AG09309 (cell line): ENCODE measurements at regions not wholly inside any gene's neighbourhood (a gene's known extent, or its start where the extent isn't known, plus 50 kb on each side); places are given as distances from the start of the nearest gene placed in this dataset.

Source experiments
- DNase-seq: peaks from one replicate; pipeline ENCODE4 v3.0.0-alpha.2; 2010; ENCODE audit warnings: low read depth
- H3K4me3 ChIP-seq: 2 replicates; pipeline ENCODE4 v1.5.1; 2011; ENCODE audit warnings: mild to moderate bottlenecking, low read depth, low read length, moderate library complexity; ENCODE audit not compliant: control insufficient read depth
- TF ChIP-seq, protein P1 (sequence below): IDR thresholded peaks from 2 replicates; pipeline ENCODE4 v1.5.1; 2011; ENCODE audit warnings: mild to moderate bottlenecking, low read depth, low read length, inconsistent platforms; ENCODE audit not compliant: insufficient read depth, control insufficient read depth; ENCODE audit errors: missing control alignments

DNA sequence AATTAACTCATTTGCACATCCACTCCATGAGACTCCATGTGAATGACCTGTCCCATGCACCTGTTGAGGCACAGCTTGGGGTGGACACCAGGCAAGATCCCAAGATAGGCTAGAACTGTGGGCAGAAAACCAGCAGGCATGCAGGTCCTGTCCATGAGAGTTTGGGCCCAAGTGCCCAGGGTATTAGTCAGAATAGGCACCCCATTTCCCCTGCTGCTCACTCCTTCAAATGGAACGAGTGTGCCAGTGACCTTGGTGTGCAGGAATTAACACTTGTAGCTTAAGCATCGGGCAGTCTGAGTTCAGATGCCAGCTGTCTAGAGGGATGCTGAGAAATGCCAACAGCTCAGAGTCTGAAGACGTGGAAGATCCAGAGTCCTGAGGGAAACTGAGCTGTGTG lies 254.1 kb upstream of the GLI3 start:
- DNase-seq = no peak
- no peak overlapping the region for H3K4me3 ChIP-seq
- TF ChIP-seq, protein P1, sequence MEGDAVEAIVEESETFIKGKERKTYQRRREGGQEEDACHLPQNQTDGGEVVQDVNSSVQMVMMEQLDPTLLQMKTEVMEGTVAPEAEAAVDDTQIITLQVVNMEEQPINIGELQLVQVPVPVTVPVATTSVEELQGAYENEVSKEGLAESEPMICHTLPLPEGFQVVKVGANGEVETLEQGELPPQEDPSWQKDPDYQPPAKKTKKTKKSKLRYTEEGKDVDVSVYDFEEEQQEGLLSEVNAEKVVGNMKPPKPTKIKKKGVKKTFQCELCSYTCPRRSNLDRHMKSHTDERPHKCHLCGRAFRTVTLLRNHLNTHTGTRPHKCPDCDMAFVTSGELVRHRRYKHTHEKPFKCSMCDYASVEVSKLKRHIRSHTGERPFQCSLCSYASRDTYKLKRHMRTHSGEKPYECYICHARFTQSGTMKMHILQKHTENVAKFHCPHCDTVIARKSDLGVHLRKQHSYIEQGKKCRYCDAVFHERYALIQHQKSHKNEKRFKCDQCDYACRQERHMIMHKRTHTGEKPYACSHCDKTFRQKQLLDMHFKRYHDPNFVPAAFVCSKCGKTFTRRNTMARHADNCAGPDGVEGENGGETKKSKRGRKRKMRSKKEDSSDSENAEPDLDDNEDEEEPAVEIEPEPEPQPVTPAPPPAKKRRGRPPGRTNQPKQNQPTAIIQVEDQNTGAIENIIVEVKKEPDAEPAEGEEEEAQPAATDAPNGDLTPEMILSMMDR = no peak

DNA sequence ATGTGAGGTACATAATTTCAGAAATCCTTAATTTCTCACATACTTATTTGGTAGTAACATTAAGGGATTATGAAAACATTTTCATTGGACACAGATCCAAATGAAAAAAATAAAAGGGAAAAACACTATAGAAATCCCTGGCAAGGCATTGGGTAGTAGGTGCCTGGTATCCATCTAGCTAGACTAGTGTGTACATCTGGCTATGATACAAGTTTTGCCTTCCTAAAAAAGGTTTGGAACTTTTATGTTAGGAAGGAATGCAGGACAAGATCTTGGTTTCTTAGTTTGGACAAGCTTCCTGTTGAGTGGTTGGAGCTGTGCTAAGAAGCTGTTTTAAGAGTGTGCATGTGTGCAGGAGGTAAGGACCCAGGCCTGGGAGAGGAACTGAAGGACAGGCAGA lies 252.3 kb upstream of the GLI3 start:
- no peak overlapping the region for H3K4me3 ChIP-seq

DNA sequence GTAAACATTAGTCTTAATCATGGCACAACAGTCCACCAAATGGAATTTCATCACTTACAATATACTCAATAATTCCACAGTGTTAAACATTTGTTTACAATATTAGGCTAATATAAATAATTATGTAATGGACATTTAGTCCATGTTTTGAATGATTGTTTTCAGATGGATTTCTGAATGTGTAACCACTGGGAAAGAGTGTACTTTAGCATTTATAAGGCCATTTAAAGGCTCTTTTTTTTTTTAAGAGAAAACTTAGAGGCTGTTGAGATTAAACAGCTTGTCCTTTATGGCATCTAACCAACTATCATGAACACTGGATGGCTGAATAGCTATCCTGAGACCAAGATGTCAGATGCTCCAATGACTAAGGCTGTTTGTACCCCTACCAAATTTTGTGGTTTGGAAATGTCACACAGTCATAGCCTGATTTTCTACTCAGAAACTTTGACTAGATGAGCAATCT lies 248.3 kb upstream of the GLI3 start:
- DNase-seq = no peak
- TF ChIP-seq, protein P1 = no peak
- H3K4me3 ChIP-seq = no peak overlapping the region

More for the DNA sequence above, 252.3 kb upstream of the GLI3 start:
- TF ChIP-seq, protein P1 = no peak
- DNase-seq = no peak

DNA sequence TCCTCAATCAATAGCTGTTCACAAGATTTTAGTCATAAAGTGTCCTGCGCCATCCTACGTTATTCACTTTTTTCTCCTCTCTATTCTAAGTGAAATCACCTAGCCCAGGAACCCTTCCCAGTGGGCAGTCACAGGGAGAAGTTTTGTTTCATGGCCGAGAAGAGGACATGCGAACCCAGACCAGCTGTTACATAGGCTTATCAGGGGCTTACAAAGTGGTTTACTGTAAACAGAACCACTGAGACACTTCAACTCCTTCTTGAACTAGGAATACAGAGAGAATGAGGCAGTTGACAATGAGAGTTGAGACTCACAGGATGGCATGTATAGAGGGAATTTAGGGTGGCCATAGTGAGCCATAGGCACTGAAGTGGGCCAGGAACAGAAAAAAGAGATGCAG lies 246.9 kb upstream of the GLI3 start:
- TF ChIP-seq, protein P1 = no peak
- H3K4me3 ChIP-seq = no peak overlapping the region
- DNase-seq = no peak

DNA sequence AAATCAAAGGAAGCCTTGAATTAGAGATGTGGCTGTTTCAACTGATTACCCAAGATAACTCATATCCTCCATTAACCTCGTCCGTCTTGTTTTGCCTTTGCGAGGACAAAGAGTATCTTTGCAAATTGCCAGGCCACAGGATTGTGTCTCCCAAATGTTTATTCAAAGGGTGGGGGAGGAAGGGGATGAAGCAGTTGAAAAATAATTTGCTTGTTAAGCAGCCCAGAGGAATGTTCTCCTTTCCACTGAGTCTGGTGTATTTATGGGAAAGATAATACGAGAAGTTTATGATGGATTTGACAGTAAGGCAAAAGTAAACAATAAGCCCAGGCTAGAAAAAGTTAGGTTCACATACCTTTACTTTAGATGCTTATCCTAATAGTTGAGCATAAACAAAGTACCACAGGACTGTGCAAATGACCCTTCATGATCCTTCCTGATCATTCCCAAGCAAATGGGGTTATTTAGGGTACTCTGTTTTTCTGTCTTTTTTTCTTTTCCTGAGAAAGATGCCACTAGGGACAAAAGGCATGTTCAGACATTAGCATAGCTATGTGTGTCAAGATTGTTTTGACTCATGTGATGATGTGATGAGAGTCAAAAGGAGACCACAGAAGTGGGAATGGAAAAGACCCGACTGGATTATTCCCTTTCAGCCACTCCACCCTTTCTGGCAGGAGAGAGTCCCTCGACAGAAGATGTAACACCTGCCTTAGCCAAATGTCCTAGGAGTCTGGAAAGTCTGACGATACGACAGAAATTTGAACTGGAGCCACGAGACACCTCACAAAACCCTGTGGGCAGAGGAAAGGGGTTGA lies 243.0 kb upstream of the GLI3 start:
- TF ChIP-seq, protein P1 = no peak
- DNase-seq = no peak
- no peak overlapping the region for H3K4me3 ChIP-seq

DNA sequence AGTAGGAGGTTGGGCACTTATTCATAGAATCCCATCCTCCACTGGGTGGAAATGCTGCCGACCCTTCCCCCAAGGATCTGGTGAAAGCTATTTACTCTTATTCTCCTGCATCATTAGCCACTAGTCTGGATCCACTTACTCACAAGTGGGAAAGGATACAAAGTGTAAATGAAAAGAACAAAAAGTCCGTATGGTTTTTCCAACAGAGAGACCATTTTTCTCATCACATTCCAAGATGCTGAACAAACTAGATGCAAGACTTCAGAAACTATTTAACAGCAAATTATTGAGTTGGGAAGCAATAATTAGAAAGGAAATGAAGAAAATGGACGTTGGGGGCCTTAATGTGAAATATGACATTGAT lies 242.4 kb upstream of the GLI3 start:
- no peak for DNase-seq
- TF ChIP-seq, protein P1 = no peak
- H3K4me3 ChIP-seq = no peak overlapping the region

DNA sequence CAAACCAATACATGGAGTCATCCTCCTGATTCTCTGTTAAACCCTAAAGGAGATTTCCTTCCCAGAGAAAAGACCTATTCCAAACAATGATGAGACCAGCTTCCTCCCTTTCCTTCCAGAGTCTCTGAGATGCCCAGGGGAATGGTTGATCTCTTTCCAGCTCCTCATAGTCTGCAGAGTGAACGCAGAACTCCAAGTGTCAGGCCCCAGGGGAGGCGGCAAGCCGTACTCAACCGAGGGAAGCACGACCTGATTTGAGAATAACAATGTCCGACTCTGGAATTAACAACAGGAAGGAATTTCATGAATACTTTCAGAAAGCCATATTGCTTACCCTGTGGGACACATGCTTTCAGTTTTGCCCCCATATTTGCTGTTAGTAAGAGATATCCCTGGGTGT lies 241.7 kb upstream of the GLI3 start:
- H3K4me3 ChIP-seq = no peak overlapping the region
- no peak for DNase-seq
- TF ChIP-seq, protein P1 = no peak
